Mucosa of descending colon (tissue), 3 donors: ENCODE measurements at regions not wholly inside any gene's neighbourhood (a gene's known extent, or its start where the extent isn't known, plus 50 kb on each side); places are given as distances from the start of the nearest gene placed in this dataset.

Experiments
- ATAC-seq: fragments of 200-7000 bp; cut with Tn5 transposase; one replicate; pipeline ENCODE4 v1.9.1; 2020; ENCODE audit warnings: mild to moderate bottlenecking, moderate library complexity
- DNase-seq, 3 donors: peaks; one replicate each; pipeline ENCODE4 v3.0.0-alpha.2; 2020
- H3K36me3 ChIP-seq: fragments of 200-600 bp; one replicate; pipeline ENCODE4 v1.8.0; 2021; ENCODE audit warnings: low read depth, mild to moderate bottlenecking
- H3K4me1 ChIP-seq: fragments of 200-600 bp; one replicate; pipeline ENCODE4 v1.8.0; 2021; ENCODE audit warnings: low read depth, mild to moderate bottlenecking
- H3K4me3 ChIP-seq: fragments of 200-600 bp; one replicate; pipeline ENCODE4 v1.8.0; 2021; ENCODE audit warnings: mild to moderate bottlenecking
- H3K9me3 ChIP-seq: fragments of 200-600 bp; one replicate; pipeline ENCODE4 v1.8.0; 2021; ENCODE audit warnings: mild to moderate bottlenecking
- CTCF ChIP-seq: fragments of 200-600 bp; IDR thresholded peaks from one replicate; pipeline ENCODE4 v1.8.0; 2022; ENCODE audit warnings: antibody characterized with exemption, mild to moderate bottlenecking
- intact Hi-C, 2 donors: fragments of 100-400 bp; cut with DNase I in 1 of 2; cut with micrococcal nuclease in 1 of 2; formaldehyde crosslinking; loops; one replicate each; pipeline versions ENCODE4 v1.11.0 to v1.11.1; 2022; cut with DNase I, micrococcal nuclease
- donor health status: DM: no; HTN: no; CAD: no; lungs with moderate emphysema.
- donor health status: DM: no; HTN: no; CAD: no.
- donor health status: DM: no; HTN: yes; CAD: no.

- no peak for DNase-seq
- intact Hi-C loops: no loop called here
- Histone ChIP-seq H3K9me3 (peaks cover 9% of the 10 kb centered on the region), H3K36me3 (no peaks in the 10 kb centered on the region), H3K4me3 (no peak overlapping the region), H3K4me1 (no peaks in the 10 kb centered on the region)
- no peak for ATAC-seq
- no peak for TF ChIP-seq CTCF
These were observed 83.6 kb upstream of the VASH1 start for GRCh38 chr14:76677534-76678145.

DNA sequence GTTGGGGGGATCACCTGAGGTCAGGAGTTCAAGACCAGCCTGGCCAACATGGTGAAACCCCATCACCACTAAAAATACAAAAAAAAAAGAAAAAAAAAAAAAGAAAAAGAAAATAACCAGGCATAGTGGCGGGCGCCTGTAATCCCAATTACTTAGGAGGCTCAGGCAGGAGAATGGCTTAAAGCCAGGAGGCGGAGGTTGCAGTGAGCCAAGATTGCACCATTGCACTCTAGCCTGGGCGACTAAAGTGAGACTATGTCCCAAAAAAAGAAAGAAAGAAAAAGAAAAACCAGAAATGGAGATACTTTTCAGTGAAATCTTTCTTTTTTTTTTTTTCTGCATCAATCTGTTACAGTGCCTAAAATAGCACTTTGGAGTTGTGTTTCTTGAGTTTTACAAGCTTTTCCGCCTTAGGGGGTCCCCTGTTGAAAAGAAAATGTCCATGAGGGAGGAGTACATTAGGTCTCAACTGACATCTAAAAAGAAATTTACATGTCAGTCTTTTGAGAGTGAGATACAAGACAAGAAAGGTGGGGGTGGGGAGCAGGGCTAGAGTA lies 82.9 kb upstream of the VASH1 start:
- no peak for ATAC-seq

GRCh38 chr14:76682367-76682766 lies 78.9 kb upstream of the VASH1 start:
- Histone ChIP-seq H3K36me3 (no peaks in the 10 kb centered on the region), H3K4me1 (no peaks in the 10 kb centered on the region), H3K9me3 (peaks cover 16% of the 10 kb centered on the region), H3K4me3 (no peak overlapping the region)
- DNase-seq: no peak
- no peak for ATAC-seq
- TF ChIP-seq CTCF: no peak
- intact Hi-C loops: no loop called here

More for the DNA sequence above, 82.9 kb upstream of the VASH1 start:
- Histone ChIP-seq H3K36me3 (no peaks in the 10 kb centered on the region), H3K4me3 (no peak overlapping the region), H3K4me1 (no peaks in the 10 kb centered on the region), H3K9me3 (peaks cover 14% of the 10 kb centered on the region)
- intact Hi-C loops: no loop called here
- TF ChIP-seq CTCF: no peak
- no peak for DNase-seq

GRCh38 chr14:76686646-76687045 lies 74.6 kb upstream of the VASH1 start:
- peaks cover 22% of the 10 kb centered on the region for H3K9me3 ChIP-seq
- no peak overlapping the region for H3K4me3 ChIP-seq
- no peak for TF ChIP-seq CTCF
- intact Hi-C loops: no loop called here
- H3K36me3 ChIP-seq: no peaks in the 10 kb centered on the region
- no peak for ATAC-seq
- H3K4me1 ChIP-seq: no peaks in the 10 kb centered on the region
- no peak for DNase-seq

GRCh38 chr14:76687611-76688382 lies 73.5 kb upstream of the VASH1 start:
- DNase-seq (peak; percentile 56 to 74 (median 70)), ATAC-seq (peak; percentile 85)
- H3K9me3 ChIP-seq: peaks cover 12% of the 10 kb centered on the region
- no peaks in the 10 kb centered on the region for H3K36me3 ChIP-seq
- H3K4me3 ChIP-seq: no peak overlapping the region
- intact Hi-C loops: no loop called here
- H3K4me1 ChIP-seq: no peaks in the 10 kb centered on the region
- TF ChIP-seq CTCF: no peak
